HG02678 (cell line): ENCODE measurements at regions not wholly inside any gene's neighbourhood (a gene's known extent, or its start where the extent isn't known, plus 50 kb on each side); places are given as distances from the start of the nearest gene placed in this dataset.

Experiments used
- ATAC-seq: cut with Tn5 transposase; IDR thresholded peaks from one replicate; pipeline ENCODE4 v1.9.1; 2021; ENCODE audit warnings: mild to moderate bottlenecking, moderate library complexity; ENCODE audit not compliant: unreplicated experiment

GRCh38 chr6:138692058-138692977, 81.3 kb upstream of the CCDC28A start:
- ATAC-seq, result peak; percentile 69

GRCh38 chr6:138692978-138693909, 80.3 kb upstream of the CCDC28A start:
- ATAC-seq, result peak; percentile 51

- ATAC-seq, result no peak
Measured at GRCh38 chr6:138695193-138695592, 78.4 kb upstream of the CCDC28A start.

- no peak for ATAC-seq
Measured at GRCh38 chr6:138714493-138714892, 59.1 kb upstream of the CCDC28A start.

- ATAC-seq, result no peak
Measured at GRCh38 chr6:138716013-138716412, 57.6 kb upstream of the CCDC28A start.

- no peak for ATAC-seq
Measured at GRCh38 chr6:138716971-138717665, 56.5 kb upstream of the CCDC28A start.

- no peak for ATAC-seq
Measured at GRCh38 chr6:138719011-138719635, 54.4 kb upstream of the CCDC28A start.

- ATAC-seq, result no peak
Measured at GRCh38 chr6:138719744-138720143, 53.8 kb upstream of the CCDC28A start.

- ATAC-seq, result no peak
Measured at GRCh38 chr6:138722425-138723371, 50.9 kb upstream of the CCDC28A start.
